Stimulated activated memory B cell treated with anti-CD40 and anti-IgM and Interleukin-4, amounts not matched to agents 10 μg/mL and 1 μg/mL and 100 μg/mL, for 72 hours (primary cell): ENCODE measurements at regions not wholly inside any gene's neighbourhood (a gene's known extent, or its start where the extent isn't known, plus 50 kb on each side); places are given as distances from the start of the nearest gene placed in this dataset.
A peak's percentile ranks its signal among the peaks of the same experiment; 100 is the strongest.

Experiments used
- ATAC-seq: fragments of 150-1000 bp; cut with Tn5 transposase; 2 replicates; pipeline ENCODE4 v1.10.0; 2021
- H3K27ac Mint-ChIP-seq: one replicate; pipeline ENCODE4 v1.8.0; 2022; ENCODE audit warnings: mild to moderate bottlenecking, mixed read lengths
- H3K27me3 Mint-ChIP-seq: one replicate; pipeline ENCODE4 v1.8.0; 2022; ENCODE audit warnings: mixed read lengths
- H3K36me3 Mint-ChIP-seq: one replicate; pipeline ENCODE4 v1.8.0; 2022; ENCODE audit warnings: mixed read lengths
- H3K4me1 Mint-ChIP-seq: one replicate; pipeline ENCODE4 v1.8.0; 2022; ENCODE audit warnings: mixed read lengths
- H3K4me3 Mint-ChIP-seq: one replicate; pipeline ENCODE4 v1.8.0; 2022; ENCODE audit warnings: mild to moderate bottlenecking, moderate library complexity, mixed read lengths
- H3K9me3 Mint-ChIP-seq: one replicate; pipeline ENCODE4 v1.8.0; 2022; ENCODE audit warnings: mixed read lengths

DNA sequence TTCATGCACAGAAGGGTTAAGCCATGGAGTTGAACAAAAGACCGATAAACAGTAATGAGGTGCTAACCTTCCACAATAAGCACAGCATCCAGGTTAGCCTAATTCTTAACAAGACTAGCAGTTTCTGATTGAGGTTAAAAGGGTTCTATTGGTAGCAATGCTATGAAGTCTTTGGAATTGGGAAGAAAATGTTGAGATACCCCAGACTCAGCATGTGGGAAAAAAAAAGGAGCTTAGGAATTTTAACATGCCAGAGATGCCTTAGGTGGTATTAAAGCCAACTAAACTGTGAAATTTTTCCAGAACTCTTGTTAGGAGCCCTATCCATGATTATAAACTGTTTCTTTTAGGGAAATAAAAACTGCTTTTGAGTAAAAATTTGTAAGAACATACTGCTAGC, 391.7 kb downstream of the GABRG1 start:
- Mint-ChIP-seq H3K27me3 (no peaks in the 10 kb centered on the region), H3K36me3 (no peaks in the 10 kb centered on the region)

DNA sequence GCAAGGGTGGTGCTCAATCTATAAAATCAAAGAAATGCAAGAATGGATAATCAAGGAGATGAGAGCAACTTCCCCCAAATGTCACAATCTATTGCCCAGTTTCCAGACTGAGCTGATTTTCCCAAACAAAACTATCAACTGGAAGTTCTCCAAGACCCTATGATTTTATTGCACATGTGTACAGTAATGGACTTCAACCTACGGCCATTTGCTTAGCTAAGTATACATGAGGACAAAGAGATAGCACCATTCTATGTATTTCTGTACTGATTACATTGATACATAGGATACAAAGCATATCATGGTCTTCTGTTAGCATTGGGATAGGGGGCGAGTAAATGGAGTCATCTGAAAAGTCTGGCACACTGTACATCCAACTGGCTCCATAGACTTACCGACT, 407.8 kb downstream of the GABRG1 start:
- Mint-ChIP-seq H3K4me3 (no peak overlapping the region), H3K9me3 (peaks cover under 1% of the 10 kb centered on the region), H3K27ac (no peak overlapping the region), H3K4me1 (no peaks in the 10 kb centered on the region), H3K36me3 (no peaks in the 10 kb centered on the region), H3K27me3 (no peaks in the 10 kb centered on the region)
- ATAC-seq, result no peak

More for the DNA sequence above, 391.7 kb downstream of the GABRG1 start:
- Mint-ChIP-seq H3K4me1 (no peaks in the 10 kb centered on the region), H3K4me3 (no peak overlapping the region), H3K9me3 (peaks cover 11% of the 10 kb centered on the region), H3K27ac (no peak overlapping the region)
- ATAC-seq, result no peak

DNA sequence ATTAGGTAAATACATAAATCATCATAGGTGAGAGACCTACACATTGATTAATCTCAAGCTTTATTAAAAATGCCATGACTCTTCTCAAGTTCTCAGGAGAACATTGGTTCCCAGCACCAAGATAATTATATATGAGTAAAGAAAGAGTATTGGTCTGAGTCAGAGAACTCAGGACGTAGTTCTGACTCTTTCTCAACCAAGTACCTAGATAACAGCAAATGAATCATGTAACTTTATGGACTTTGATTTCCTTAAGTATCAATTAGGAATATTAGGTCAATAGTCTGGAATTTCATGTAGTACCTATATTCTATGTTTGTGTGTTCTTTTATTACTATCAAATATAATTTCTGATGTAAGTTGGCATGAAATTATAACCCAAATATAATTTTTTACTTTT, 409.9 kb downstream of the GABRG1 start:
- Mint-ChIP-seq H3K9me3 (no peaks in the 10 kb centered on the region), H3K27ac (no peak overlapping the region), H3K36me3 (no peaks in the 10 kb centered on the region), H3K27me3 (no peaks in the 10 kb centered on the region), H3K4me3 (no peak overlapping the region), H3K4me1 (no peaks in the 10 kb centered on the region)
- no peak for ATAC-seq

DNA sequence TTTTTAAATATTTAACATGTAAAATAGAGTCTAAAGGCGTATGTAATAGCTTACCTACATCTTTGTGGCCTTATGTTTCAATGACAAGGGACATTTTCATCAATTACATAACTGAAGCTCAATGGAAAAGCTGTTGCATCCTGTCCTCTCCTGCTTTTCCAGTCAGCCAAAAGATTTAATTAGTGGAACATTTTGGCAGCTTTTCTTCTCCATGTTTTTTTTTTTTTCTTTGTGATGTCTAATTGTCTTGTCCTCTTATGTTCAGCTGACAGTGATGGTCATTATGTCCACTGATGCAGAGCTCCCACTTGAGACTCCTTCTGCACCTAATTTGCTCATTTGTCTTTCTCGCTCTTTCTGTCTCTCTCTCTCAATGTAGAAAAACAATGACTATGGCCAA, 422.2 kb downstream of the GABRG1 start:
- H3K27me3 Mint-ChIP-seq, result no peaks in the 10 kb centered on the region
- no peak for ATAC-seq
- no peaks in the 10 kb centered on the region for H3K4me1 Mint-ChIP-seq
- no peaks in the 10 kb centered on the region for H3K36me3 Mint-ChIP-seq
- H3K9me3 Mint-ChIP-seq, result peaks cover 6% of the 10 kb centered on the region
- no peak overlapping the region for H3K27ac Mint-ChIP-seq
- H3K4me3 Mint-ChIP-seq, result no peak overlapping the region

DNA sequence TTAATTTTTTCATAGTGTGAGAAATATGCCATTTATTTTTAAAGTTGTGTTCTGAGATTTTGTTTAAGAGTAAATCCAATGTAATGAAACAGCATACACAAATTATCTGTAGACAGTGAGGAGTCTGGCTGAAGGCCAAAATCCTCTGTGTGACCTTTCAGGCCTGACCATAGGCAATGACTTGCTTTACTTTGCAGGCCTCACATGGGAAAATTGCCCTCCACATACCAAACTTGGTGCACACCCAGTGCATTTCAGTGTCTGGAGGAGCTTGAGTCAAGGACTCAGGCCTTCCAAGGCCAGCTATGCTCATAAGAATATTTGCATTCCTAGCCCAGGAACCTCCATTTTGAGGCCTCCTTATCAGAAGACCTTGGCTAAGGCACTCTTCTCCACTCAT, 430.1 kb downstream of the GABRG1 start:
- Mint-ChIP-seq H3K4me1 (no peaks in the 10 kb centered on the region), H3K9me3 (peaks cover 8% of the 10 kb centered on the region), H3K4me3 (no peak overlapping the region), H3K27ac (no peak overlapping the region), H3K36me3 (no peaks in the 10 kb centered on the region), H3K27me3 (no peaks in the 10 kb centered on the region)
- ATAC-seq, result no peak

DNA sequence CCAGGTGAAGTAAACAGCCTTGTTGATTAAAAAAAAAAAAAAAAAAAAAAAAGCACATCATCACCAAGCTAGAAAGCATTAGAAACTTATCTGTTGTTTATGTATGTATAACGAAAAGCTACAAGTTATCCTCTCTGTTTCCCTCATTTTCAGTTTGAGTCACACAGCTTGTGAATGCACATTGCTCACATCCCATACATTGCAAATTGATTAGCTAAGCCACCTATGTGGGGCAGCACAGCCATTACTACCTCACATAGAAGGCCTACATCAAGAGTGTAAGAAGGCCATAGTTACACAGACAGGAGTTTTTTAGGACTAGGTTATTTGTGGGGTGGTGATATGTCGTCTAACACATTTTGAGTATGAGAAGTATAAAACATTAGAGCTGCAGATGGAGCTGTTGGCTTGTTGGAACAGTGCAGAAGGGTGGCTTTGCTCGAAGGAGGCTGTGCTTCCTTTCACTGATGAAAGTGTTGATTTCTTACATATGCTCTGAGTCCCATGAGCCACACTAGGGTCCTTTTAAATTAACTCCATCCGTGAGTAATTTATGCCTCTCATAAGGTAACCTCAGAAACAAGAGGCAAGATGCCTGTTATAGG, 431.6 kb downstream of the GABRG1 start:
- no peaks in the 10 kb centered on the region for H3K4me1 Mint-ChIP-seq

DNA sequence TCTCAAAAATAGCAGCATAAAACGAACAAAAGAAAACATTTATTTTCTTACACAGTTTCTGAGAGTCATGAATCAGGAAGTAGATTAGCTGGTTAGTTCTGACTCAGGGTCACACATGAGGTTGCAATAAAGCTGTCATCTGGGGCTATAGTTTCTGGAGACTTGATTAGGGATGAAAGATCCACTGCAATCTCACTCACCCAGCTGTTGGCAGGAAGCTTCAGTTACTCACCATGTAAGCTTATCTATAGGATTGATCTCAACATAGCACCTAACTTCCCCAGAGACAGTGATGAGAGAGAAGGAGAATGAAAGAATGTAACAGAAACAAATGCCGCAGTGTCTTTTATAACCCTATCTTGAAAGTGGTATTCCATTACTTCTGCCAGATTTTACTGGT, 435.5 kb downstream of the GABRG1 start:
- Mint-ChIP-seq H3K27me3 (no peaks in the 10 kb centered on the region), H3K27ac (no peak overlapping the region), H3K4me3 (no peak overlapping the region), H3K36me3 (no peaks in the 10 kb centered on the region), H3K9me3 (peaks cover 3% of the 10 kb centered on the region), H3K4me1 (no peaks in the 10 kb centered on the region)
- peak; percentile 27 for ATAC-seq

More for the DNA sequence above, 431.6 kb downstream of the GABRG1 start:
- ATAC-seq, result no peak
- no peak overlapping the region for H3K27ac Mint-ChIP-seq
- H3K36me3 Mint-ChIP-seq, result no peaks in the 10 kb centered on the region
- no peaks in the 10 kb centered on the region for H3K27me3 Mint-ChIP-seq
- H3K4me3 Mint-ChIP-seq, result no peak overlapping the region
- peaks cover 6% of the 10 kb centered on the region for H3K9me3 Mint-ChIP-seq

DNA sequence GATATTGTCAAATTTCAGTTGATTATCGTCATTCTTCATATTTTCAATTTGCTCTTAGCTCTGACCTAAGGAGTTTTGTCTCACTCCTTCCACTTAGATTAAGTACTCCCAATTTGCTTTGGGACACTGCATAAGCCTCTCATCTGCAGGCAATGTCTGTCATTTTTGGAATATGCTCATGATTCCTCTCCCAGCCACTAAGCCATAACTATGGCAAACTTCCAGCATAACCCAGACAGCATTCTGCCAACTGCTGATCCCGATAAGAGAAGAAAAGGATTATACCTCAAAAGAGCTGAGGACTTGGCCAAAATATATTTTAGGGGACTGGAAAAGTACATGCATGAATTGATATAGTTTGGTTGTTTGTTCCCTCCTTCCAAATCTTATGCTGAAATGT, 444.4 kb downstream of the GABRG1 start:
- no peaks in the 10 kb centered on the region for H3K27me3 Mint-ChIP-seq
- ATAC-seq, result no peak
- H3K27ac Mint-ChIP-seq, result no peak overlapping the region
- H3K4me3 Mint-ChIP-seq, result no peak overlapping the region
- H3K9me3 Mint-ChIP-seq, result peaks cover 5% of the 10 kb centered on the region
- H3K4me1 Mint-ChIP-seq, result no peaks in the 10 kb centered on the region
- no peaks in the 10 kb centered on the region for H3K36me3 Mint-ChIP-seq

DNA sequence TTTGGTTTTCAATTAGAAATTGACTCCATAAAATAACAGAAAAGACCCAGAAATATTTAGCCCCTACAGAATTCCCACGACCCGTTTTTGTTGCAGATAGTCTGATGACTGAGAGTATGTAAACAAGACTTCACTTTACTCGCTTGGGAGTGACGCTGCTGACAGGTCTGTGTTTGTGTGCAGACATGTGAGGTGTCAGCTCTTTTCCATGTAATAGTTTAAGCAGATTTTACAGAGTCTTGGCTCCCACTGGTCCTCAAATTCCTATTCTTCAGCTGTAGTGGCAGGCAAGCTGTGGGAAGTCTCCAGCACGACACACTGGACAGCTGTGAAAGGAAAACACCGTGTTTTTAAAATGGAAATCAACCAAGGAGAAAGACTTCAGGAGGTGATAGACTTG, 455.7 kb downstream of the GABRG1 start:
- Mint-ChIP-seq H3K4me1 (no peaks in the 10 kb centered on the region), H3K27me3 (no peaks in the 10 kb centered on the region), H3K27ac (no peak overlapping the region), H3K9me3 (no peaks in the 10 kb centered on the region), H3K36me3 (no peaks in the 10 kb centered on the region), H3K4me3 (no peak overlapping the region)
- ATAC-seq, result no peak

DNA sequence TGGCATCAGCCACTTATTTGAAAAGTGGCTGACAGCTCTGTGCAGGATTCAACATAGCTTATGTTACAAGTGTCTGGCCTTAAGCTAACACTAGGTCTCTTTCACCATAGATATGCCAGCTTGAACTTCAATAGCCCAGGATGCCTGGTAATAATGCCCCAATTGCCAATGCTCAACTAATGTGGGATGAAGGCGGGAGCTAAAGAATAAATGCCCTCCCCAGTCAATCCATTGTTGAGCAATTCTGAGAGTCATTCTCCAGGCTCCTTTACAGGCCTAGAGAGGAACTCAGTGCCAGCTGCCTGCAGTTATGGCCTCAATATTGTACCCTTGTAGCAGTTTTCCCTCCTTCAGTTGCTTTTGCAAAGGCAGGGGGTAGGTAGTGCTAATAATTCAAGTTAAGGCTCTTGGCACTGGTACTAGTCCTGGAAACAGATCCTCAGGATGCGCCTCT, 460.2 kb downstream of the GABRG1 start:
- Mint-ChIP-seq H3K4me1 (no peaks in the 10 kb centered on the region), H3K27me3 (no peaks in the 10 kb centered on the region), H3K27ac (no peak overlapping the region), H3K9me3 (peaks cover 3% of the 10 kb centered on the region), H3K36me3 (no peaks in the 10 kb centered on the region), H3K4me3 (no peak overlapping the region)
- no peak for ATAC-seq

DNA sequence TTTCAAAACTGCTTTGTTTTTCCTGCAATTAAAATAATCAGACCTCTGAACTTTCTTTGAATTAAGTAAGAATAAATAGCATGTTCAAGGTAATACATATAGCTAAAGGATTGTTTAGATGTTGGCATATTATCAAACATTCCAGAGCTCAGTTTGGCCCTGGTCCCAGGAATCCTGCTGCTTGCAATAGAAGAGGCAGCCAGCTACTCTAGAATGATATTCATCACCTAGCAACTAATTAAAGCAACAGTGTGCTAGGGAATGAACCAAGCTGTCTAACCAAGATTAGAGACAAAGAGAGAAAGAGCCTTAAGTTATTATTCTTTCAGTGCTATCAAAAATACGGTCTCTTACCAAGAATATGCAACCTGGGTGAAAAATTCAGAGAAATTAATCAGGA, 460.9 kb downstream of the GABRG1 start:
- no peaks in the 10 kb centered on the region for H3K36me3 Mint-ChIP-seq
- H3K4me1 Mint-ChIP-seq, result no peaks in the 10 kb centered on the region
- no peak for ATAC-seq
- H3K4me3 Mint-ChIP-seq, result no peak overlapping the region
- no peaks in the 10 kb centered on the region for H3K27me3 Mint-ChIP-seq
- no peak overlapping the region for H3K27ac Mint-ChIP-seq
- H3K9me3 Mint-ChIP-seq, result peaks cover 3% of the 10 kb centered on the region

DNA sequence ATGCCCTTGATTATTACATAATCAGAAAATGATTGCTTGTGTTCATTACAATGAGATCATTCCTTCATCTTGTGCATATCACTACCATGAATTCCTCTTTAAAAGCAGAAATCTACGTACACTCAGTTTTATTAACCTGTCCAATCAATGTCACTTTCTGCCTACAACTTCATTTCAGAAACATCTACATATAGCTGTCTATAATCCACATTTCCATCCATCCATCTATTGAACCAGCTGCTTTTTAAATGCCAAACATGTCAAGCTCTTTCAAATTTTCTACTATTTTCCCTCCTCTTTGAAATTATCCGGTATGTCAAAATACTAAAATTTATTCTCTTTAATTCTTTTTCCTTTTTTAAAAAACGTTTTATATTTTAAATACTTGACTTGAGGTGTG, 462.0 kb downstream of the GABRG1 start:
- Mint-ChIP-seq H3K4me1 (no peaks in the 10 kb centered on the region), H3K27ac (no peak overlapping the region), H3K27me3 (no peaks in the 10 kb centered on the region), H3K36me3 (no peaks in the 10 kb centered on the region), H3K9me3 (peaks cover 3% of the 10 kb centered on the region), H3K4me3 (no peak overlapping the region)
- ATAC-seq, result no peak

DNA sequence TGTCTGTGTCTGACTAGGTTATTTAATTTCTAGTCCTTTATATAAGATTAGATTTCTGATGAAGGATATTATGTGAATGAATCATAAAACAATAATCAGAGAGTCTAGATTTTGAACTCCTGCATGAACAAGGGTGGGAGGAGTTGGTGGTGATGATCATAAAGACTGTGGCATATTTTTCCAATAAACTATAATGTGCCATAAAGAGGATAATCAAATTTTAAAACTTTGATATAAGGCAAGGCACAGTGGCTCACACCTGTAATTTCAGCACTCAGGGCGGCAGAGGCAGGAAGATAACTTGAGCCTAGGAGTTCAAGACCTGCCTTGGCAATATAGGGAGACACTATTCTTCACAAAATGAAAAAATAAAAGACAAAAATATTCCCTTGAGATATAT, 473.3 kb downstream of the GABRG1 start:
- Mint-ChIP-seq H3K27ac (no peak overlapping the region), H3K27me3 (no peaks in the 10 kb centered on the region), H3K4me3 (no peak overlapping the region), H3K9me3 (peaks cover 3% of the 10 kb centered on the region), H3K36me3 (no peaks in the 10 kb centered on the region), H3K4me1 (no peaks in the 10 kb centered on the region)
- ATAC-seq, result no peak

DNA sequence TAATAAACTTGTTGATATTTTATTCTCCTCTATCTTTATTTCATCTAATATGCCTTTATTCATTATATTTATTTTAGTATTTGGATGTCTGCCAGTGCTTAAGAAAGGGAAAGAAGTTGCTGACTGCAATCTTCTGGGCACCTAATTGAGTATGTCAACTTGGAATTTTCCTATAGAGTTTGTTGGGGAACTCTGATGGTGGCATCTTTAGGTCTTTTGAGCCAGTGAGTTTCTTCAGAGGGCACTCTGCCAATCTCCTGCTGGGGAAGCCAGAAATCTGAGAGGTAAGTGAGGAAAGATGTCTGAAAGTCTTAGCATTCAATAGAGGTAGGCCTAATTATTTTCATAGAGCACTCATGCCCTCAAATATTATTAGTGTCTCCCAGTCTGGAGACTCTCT, 475.0 kb downstream of the GABRG1 start:
- peaks cover 3% of the 10 kb centered on the region for H3K9me3 Mint-ChIP-seq

DNA sequence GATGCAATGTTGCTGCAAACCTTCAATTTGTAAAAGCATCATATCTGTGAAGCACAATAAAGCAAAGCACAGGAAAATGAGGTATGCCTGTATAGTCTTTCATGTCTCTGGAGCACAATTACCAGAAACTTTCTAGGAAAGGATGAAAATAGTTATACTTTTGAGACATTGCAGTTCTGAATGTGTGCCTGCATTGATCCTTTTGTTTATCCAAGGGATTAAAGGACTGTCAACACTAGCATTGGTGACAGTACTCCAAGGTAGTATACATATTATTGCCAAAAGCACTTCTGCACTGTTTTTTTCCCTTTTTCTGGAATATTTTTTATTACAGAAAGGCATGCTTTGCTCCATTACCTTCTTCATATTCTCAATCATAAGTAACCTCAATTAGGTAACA, 476.0 kb downstream of the GABRG1 start:
- Mint-ChIP-seq H3K4me1 (no peaks in the 10 kb centered on the region), H3K27me3 (no peaks in the 10 kb centered on the region), H3K4me3 (no peak overlapping the region), H3K27ac (no peak overlapping the region), H3K36me3 (no peaks in the 10 kb centered on the region), H3K9me3 (peaks cover 3% of the 10 kb centered on the region)
- ATAC-seq, result no peak

More for the DNA sequence above, 475.0 kb downstream of the GABRG1 start:
- H3K27me3 Mint-ChIP-seq, result no peaks in the 10 kb centered on the region
- H3K36me3 Mint-ChIP-seq, result no peaks in the 10 kb centered on the region
- H3K4me3 Mint-ChIP-seq, result no peak overlapping the region
- H3K27ac Mint-ChIP-seq, result no peak overlapping the region
- no peak for ATAC-seq
- no peaks in the 10 kb centered on the region for H3K4me1 Mint-ChIP-seq

DNA sequence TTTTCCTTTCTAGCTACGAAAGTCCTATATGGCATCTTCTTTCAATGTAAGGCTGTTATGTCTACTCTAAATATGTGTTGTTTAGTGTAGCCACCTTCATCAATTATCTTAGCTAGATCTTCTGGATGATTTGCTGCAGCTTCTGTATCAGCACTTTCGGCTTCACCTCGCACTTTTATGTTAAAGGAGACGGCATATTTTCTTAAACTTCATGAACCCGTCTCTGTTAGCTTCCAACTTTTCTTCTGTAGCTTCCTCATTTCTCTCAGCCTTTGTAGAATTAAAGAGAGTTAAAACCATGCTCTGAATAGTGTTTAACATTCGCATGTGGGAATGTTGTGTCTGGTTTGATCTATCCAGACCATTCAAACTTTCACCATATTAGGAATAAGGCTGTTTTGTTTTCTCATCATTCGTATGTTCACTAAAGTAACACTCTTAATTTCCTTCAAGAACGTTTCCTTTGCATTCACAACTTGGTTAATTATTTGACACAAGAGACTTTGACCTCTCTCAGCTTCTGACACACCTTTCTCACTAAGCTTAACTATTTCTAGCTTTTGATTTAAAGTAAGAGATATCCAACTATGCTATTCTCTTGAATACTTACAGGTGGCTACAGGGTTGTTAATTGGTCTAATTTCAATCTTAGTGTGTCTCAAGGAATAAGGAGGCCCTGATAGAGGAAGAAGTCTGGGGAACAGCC, 476.8 kb downstream of the GABRG1 start:
- Mint-ChIP-seq H3K27me3 (no peaks in the 10 kb centered on the region), H3K4me1 (no peaks in the 10 kb centered on the region), H3K9me3 (peaks cover 7% of the 10 kb centered on the region), H3K36me3 (no peaks in the 10 kb centered on the region), H3K4me3 (no peak overlapping the region), H3K27ac (no peak overlapping the region)
- no peak for ATAC-seq
